ENCODE measurements at regions not wholly inside any gene's neighbourhood (a gene's known extent, or its start where the extent isn't known, plus 50 kb on each side); places are given as distances from the start of the nearest gene placed in this dataset.

GRCh38 chr14:54182419-54183045 lies 214.3 kb upstream of the CDKN3 start:
- TF ChIP-seq YY1 (IDR thresholded peaks at IDR 0.05; ENCODE audit: low read depth, low read length), result no peak
- TF ChIP-seq ATF3 (IDR thresholded peaks at IDR 0.05; ENCODE audit: insufficient read depth, low read depth, low read length), result no peak
- no peak for TF ChIP-seq CTCF (IDR thresholded peaks at IDR 0.05; ENCODE audit: control extremely low read depth in 1 of 3, insufficient read depth in 1 of 3, low read depth in 1 of 3, low read length in 3 of 3)
